Panc1 (cell line): ENCODE measurements at regions not wholly inside any gene's neighbourhood (a gene's known extent, or its start where the extent isn't known, plus 50 kb on each side); places are given as distances from the start of the nearest gene placed in this dataset.

ENCODE experiments used
- ATAC-seq: fragments of 200-7000 bp; cut with Tn5 transposase; 2 replicates; pipeline ENCODE4 v1.9.1; 2020; ENCODE audit warnings: mild to moderate bottlenecking, moderate library complexity
- BruUV-seq: library from RNA; stranded (reverse); fragments of 400-500 nt; replicated peaks from 2 replicates; lab custom pipeline; 2021; lab: Mats Ljungman, UMichigan
- CTCF ChIA-PET: fragments of 300-600 bp; sonication (Branson Sonifier 250); formaldehyde crosslinking; loops from one replicate; lab custom pipeline; 2022; ENCODE audit warnings: antibody characterized with exemption; lab: Charles Lee
- POLR2A ChIA-PET: fragments of 300-600 bp; sonication (Branson Sonifier 250); formaldehyde crosslinking; loops from one replicate; lab custom pipeline; 2022; ENCODE audit warnings: antibody characterized with exemption; lab: Charles Lee
- DNase-seq: peaks from one replicate; pipeline ENCODE4 v3.0.0-alpha.2; 2010; ENCODE audit warnings: low read depth, low spot score
- H3K27ac ChIP-seq: 2 replicates; pipeline ENCODE4 v1.5.1; 2011; ENCODE audit warnings: mild to moderate bottlenecking, low read length, inconsistent platforms
- H3K27me3 ChIP-seq: fragments of 200-500 bp; sonication (Bioruptor generic); 2 replicates; pipeline ENCODE4 v1.6.0; 2014; ENCODE audit warnings: low read length, inconsistent platforms; ENCODE audit not compliant: control insufficient read depth, insufficient read depth
- H3K36me3 ChIP-seq: fragments of 200-500 bp; sonication (Bioruptor generic); 2 replicates; pipeline ENCODE4 v1.5.1; 2014; ENCODE audit warnings: inconsistent platforms, mild to moderate bottlenecking, low read length, moderate library complexity; ENCODE audit not compliant: control insufficient read depth, insufficient read depth
- H3K4me1 ChIP-seq: 2 replicates; pipeline ENCODE4 v1.5.1; 2011; ENCODE audit warnings: inconsistent platforms, mild to moderate bottlenecking, low read length, moderate library complexity; ENCODE audit not compliant: control insufficient read depth, insufficient read depth
- H3K4me3 ChIP-seq, 2 experiments: 2 replicates each; pipeline ENCODE4 v1.5.1; 2011 to 2012; ENCODE audit warnings: low read depth in 2 of 2, low read length in 2 of 2, mild to moderate bottlenecking in 2 of 2, inconsistent platforms in 1 of 2, moderate library complexity in 1 of 2
- H3K9me3 ChIP-seq: fragments of 200-500 bp; sonication (Bioruptor generic); 2 replicates; pipeline ENCODE4 v1.5.1; 2014; ENCODE audit warnings: low read depth, mild to moderate bottlenecking, inconsistent platforms, low read length, moderate library complexity; ENCODE audit not compliant: control insufficient read depth, insufficient read depth
- POLR2AphosphoS5 ChIP-seq: IDR thresholded peaks from 2 replicates; pipeline ENCODE4 v1.6.1; 2012; ENCODE audit warnings: mild to moderate bottlenecking, low read depth, low read length, moderate library complexity
- REST ChIP-seq, 2 experiments: IDR thresholded peaks; 2 replicates each; pipeline ENCODE4 v1.6.1; 2011 to 2012; ENCODE audit warnings: low read depth in 2 of 2, control low read depth in 1 of 2, low read length in 1 of 2, mild to moderate bottlenecking in 1 of 2, moderate library complexity in 1 of 2; ENCODE audit not compliant: insufficient read depth in 1 of 2
- SIN3A ChIP-seq: IDR thresholded peaks from 2 replicates; pipeline ENCODE4 v1.6.1; 2012; ENCODE audit warnings: low read depth, mild to moderate bottlenecking, low read length, moderate library complexity, borderline replicate concordance; ENCODE audit not compliant: insufficient read depth
- TCF7L2 ChIP-seq: IDR thresholded peaks from 2 replicates; pipeline ENCODE4 v1.6.1; 2011; ENCODE audit warnings: mild to moderate bottlenecking, low read depth, low read length, inconsistent platforms
- in situ Hi-C: cut with HindIII; loops from 2 replicates; pipeline ENCODE4 v1.10.0; 2016; ENCODE audit warnings: low sequenced_read_pairs, low pct_unique_long_range_greater_than_20kb
- intact Hi-C: fragments of 100-400 bp; cut with micrococcal nuclease; formaldehyde crosslinking; loops from one replicate; pipeline ENCODE4 v1.10.0; 2022; ENCODE audit not compliant: unreplicated experiment
- TF ChIP-seq, protein P1 (sequence below): fragments of 450-650 bp; IDR thresholded peaks from 2 replicates; pipeline ENCODE4 v1.5.1; 2017; ENCODE audit warnings: mild to moderate bottlenecking

- in situ Hi-C loops, result no loop called here
- H3K27me3 ChIP-seq, result no peaks in the 10 kb centered on the region
- no peaks in the 10 kb centered on the region for H3K4me1 ChIP-seq
- no peaks in the 10 kb centered on the region for H3K36me3 ChIP-seq
- TF ChIP-seq SIN3A (no peak), TCF7L2 (no peak), REST (IDR thresholded peaks at IDR 0.05; ENCODE audit: insufficient read depth in 1 of 2, low read depth in 2 of 2, low read length in 1 of 2) (no peak), POLR2AphosphoS5 (no peak)
- TF ChIP-seq, protein P1, sequence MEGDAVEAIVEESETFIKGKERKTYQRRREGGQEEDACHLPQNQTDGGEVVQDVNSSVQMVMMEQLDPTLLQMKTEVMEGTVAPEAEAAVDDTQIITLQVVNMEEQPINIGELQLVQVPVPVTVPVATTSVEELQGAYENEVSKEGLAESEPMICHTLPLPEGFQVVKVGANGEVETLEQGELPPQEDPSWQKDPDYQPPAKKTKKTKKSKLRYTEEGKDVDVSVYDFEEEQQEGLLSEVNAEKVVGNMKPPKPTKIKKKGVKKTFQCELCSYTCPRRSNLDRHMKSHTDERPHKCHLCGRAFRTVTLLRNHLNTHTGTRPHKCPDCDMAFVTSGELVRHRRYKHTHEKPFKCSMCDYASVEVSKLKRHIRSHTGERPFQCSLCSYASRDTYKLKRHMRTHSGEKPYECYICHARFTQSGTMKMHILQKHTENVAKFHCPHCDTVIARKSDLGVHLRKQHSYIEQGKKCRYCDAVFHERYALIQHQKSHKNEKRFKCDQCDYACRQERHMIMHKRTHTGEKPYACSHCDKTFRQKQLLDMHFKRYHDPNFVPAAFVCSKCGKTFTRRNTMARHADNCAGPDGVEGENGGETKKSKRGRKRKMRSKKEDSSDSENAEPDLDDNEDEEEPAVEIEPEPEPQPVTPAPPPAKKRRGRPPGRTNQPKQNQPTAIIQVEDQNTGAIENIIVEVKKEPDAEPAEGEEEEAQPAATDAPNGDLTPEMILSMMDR, result no peak
- ChIA-PET CTCF (no interaction called here), POLR2A (no interaction called here)
- ATAC-seq (no peak), DNase-seq (no peak)
- no peak overlapping the region for H3K27ac ChIP-seq
- no peaks in the 10 kb centered on the region for H3K9me3 ChIP-seq
- H3K4me3 ChIP-seq, result no peak overlapping the region
- no TSS peak for BruUV-seq
- intact Hi-C loops, result no loop called here
These were observed 78.2 kb upstream of the MIR17HG start for GRCh38 chr13:91269237-91269636.

GRCh38 chr13:91270031-91270430 lies 77.5 kb upstream of the MIR17HG start:
- H3K9me3 ChIP-seq, result no peaks in the 10 kb centered on the region
- no peaks in the 10 kb centered on the region for H3K36me3 ChIP-seq
- H3K4me3 ChIP-seq, result no peak overlapping the region
- BruUV-seq, result no TSS peak
- no peaks in the 10 kb centered on the region for H3K27me3 ChIP-seq
- intact Hi-C loops (no loop called here), in situ Hi-C loops (no loop called here)
- ATAC-seq (no peak), DNase-seq (no peak)
- POLR2A ChIA-PET, result no interaction called here
- TF ChIP-seq SIN3A, result no peak
- no peak for TF ChIP-seq POLR2AphosphoS5
- no peak for TF ChIP-seq TCF7L2
- TF ChIP-seq, protein P1, result no peak
- no peak for TF ChIP-seq REST (IDR thresholded peaks at IDR 0.05; ENCODE audit: insufficient read depth in 1 of 2, low read depth in 2 of 2, low read length in 1 of 2)
- CTCF ChIA-PET, result no interaction called here
- no peaks in the 10 kb centered on the region for H3K4me1 ChIP-seq
- H3K27ac ChIP-seq, result no peak overlapping the region
